Body of pancreas (tissue), 4 donors: ENCODE measurements at regions not wholly inside any gene's neighbourhood (a gene's known extent, or its start where the extent isn't known, plus 50 kb on each side); places are given as distances from the start of the nearest gene placed in this dataset.

Experiments
- POLR2A ChIP-seq, 3 donors: fragments of 450-650 bp; IDR thresholded peaks; one replicate each; pipeline ENCODE4 v1.6.1; 2016; ENCODE audit warnings: antibody characterized with exemption in 3 of 3, mild to moderate bottlenecking in 2 of 3
- TF ChIP-seq, protein P1 (sequence below), 7 experiments: fragments of 450-650 bp in 4 of 7; fragments of 200-600 bp in 3 of 7; sonication (generic) in 3 of 7; IDR thresholded peaks; one replicate each; pipeline ENCODE4 v1.5.1; 2016 to 2019; ENCODE audit warnings: antibody characterized with exemption in 7 of 7

DNA sequence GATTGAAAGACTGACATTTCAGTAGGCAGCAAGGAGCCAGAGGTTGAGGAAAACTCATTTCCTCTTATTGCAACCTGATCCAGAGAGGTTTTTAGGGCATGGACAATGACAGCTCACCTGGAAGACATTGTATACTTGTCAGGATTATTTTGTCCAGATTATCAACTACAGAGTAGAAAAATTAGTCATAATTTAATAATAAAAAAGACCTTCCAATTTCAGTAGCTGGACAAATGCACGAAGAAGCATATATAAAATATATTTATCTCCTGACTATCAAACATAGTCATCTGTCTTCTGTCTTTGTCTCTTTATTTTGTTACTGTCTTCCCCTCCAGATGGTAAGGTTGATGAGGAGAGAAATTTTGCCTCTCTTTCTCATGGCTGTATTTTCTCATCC is 330.6 kb upstream of the RAG2 start:
- no peak for TF ChIP-seq POLR2A (IDR thresholded peaks at IDR 0.05)
- TF ChIP-seq, protein P1, sequence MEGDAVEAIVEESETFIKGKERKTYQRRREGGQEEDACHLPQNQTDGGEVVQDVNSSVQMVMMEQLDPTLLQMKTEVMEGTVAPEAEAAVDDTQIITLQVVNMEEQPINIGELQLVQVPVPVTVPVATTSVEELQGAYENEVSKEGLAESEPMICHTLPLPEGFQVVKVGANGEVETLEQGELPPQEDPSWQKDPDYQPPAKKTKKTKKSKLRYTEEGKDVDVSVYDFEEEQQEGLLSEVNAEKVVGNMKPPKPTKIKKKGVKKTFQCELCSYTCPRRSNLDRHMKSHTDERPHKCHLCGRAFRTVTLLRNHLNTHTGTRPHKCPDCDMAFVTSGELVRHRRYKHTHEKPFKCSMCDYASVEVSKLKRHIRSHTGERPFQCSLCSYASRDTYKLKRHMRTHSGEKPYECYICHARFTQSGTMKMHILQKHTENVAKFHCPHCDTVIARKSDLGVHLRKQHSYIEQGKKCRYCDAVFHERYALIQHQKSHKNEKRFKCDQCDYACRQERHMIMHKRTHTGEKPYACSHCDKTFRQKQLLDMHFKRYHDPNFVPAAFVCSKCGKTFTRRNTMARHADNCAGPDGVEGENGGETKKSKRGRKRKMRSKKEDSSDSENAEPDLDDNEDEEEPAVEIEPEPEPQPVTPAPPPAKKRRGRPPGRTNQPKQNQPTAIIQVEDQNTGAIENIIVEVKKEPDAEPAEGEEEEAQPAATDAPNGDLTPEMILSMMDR (IDR thresholded peaks at IDR 0.05), result no peak
